ENCODE measurements at regions not wholly inside any gene's neighbourhood (a gene's known extent, or its start where the extent isn't known, plus 50 kb on each side); places are given as distances from the start of the nearest gene placed in this dataset.
A peak's percentile ranks its signal among the peaks of the same experiment; 100 is the strongest.

- Histone ChIP-seq H2AFZ (no peak overlapping the region), H3K9me3 (ENCODE audit: control insufficient read depth, low read length) (no peaks in the 10 kb centered on the region), H3K79me2 (no peaks in the 10 kb centered on the region), H3K36me3 (ENCODE audit: control insufficient read depth, insufficient read depth, low read length) (no peaks in the 10 kb centered on the region), H3K4me1 (no peaks in the 10 kb centered on the region), H3K27me3 (ENCODE audit: control insufficient read depth, insufficient read depth, low read length) (no peaks in the 10 kb centered on the region), H3K4me3 (ENCODE audit: low read depth, low read length) (no peak overlapping the region), H3K27ac (no peak overlapping the region), H3K4me2 (ENCODE audit: low read length) (no peak overlapping the region), H3K9ac (no peak overlapping the region)
- peak; percentile 8 for TF ChIP-seq CTCF (IDR thresholded peaks at IDR 0.05)
Measured at GRCh38 chr14:95452176-95452892, 64.1 kb downstream of the SYNE3 start.

GRCh38 chr14:95449131-95449530 lies 67.3 kb downstream of the SYNE3 start:
- H3K27me3 ChIP-seq (ENCODE audit: control insufficient read depth, insufficient read depth, low read length), result no peaks in the 10 kb centered on the region
- H3K4me1 ChIP-seq, result no peaks in the 10 kb centered on the region
- no peak overlapping the region for H3K4me2 ChIP-seq (ENCODE audit: low read length)
- no peak for TF ChIP-seq CTCF (IDR thresholded peaks at IDR 0.05)
- no peak overlapping the region for H3K4me3 ChIP-seq (ENCODE audit: low read depth, low read length)
- no peaks in the 10 kb centered on the region for H3K79me2 ChIP-seq
- no peaks in the 10 kb centered on the region for H3K36me3 ChIP-seq (ENCODE audit: control insufficient read depth, insufficient read depth, low read length)
- no peaks in the 10 kb centered on the region for H3K9me3 ChIP-seq (ENCODE audit: control insufficient read depth, low read length)
- H2AFZ ChIP-seq, result no peak overlapping the region
- H3K9ac ChIP-seq, result no peak overlapping the region
- H3K27ac ChIP-seq, result no peak overlapping the region

GRCh38 chr14:95446470-95446869 lies 70.0 kb downstream of the SYNE3 start:
- no peak overlapping the region for H3K4me3 ChIP-seq (ENCODE audit: low read depth, low read length)
- H3K27me3 ChIP-seq (ENCODE audit: control insufficient read depth, insufficient read depth, low read length), result no peaks in the 10 kb centered on the region
- no peak overlapping the region for H2AFZ ChIP-seq
- H3K79me2 ChIP-seq, result no peaks in the 10 kb centered on the region
- no peak overlapping the region for H3K4me2 ChIP-seq (ENCODE audit: low read length)
- no peaks in the 10 kb centered on the region for H3K36me3 ChIP-seq (ENCODE audit: control insufficient read depth, insufficient read depth, low read length)
- H3K27ac ChIP-seq, result no peak overlapping the region
- no peaks in the 10 kb centered on the region for H3K4me1 ChIP-seq
- H3K9me3 ChIP-seq (ENCODE audit: control insufficient read depth, low read length), result no peaks in the 10 kb centered on the region
- TF ChIP-seq CTCF (IDR thresholded peaks at IDR 0.05), result no peak
- H3K9ac ChIP-seq, result no peak overlapping the region

- no peaks in the 10 kb centered on the region for H3K36me3 ChIP-seq (ENCODE audit: control insufficient read depth, insufficient read depth, low read length)
Measured at GRCh38 chr14:95445676-95446075, 70.8 kb downstream of the SYNE3 start.

More at GRCh38 chr14:95445676-95446075, 70.8 kb downstream of the SYNE3 start:
- no peak for TF ChIP-seq CTCF (IDR thresholded peaks at IDR 0.05)
- H3K27me3 ChIP-seq (ENCODE audit: control insufficient read depth, insufficient read depth, low read length), result no peaks in the 10 kb centered on the region
- H3K4me3 ChIP-seq (ENCODE audit: low read depth, low read length), result no peak overlapping the region
- H3K79me2 ChIP-seq, result no peaks in the 10 kb centered on the region
- H2AFZ ChIP-seq, result no peak overlapping the region
- no peaks in the 10 kb centered on the region for H3K9me3 ChIP-seq (ENCODE audit: control insufficient read depth, low read length)
- H3K4me2 ChIP-seq (ENCODE audit: low read length), result no peak overlapping the region
- no peak overlapping the region for H3K9ac ChIP-seq
- no peaks in the 10 kb centered on the region for H3K4me1 ChIP-seq
- no peak overlapping the region for H3K27ac ChIP-seq
